Caco-2 (cell line): ENCODE measurements at regions not wholly inside any gene's neighbourhood (a gene's known extent, or its start where the extent isn't known, plus 50 kb on each side); places are given as distances from the start of the nearest gene placed in this dataset.

Experiments used
- BruUV-seq: library from RNA; stranded (reverse); fragments of 400-500 nt; replicated peaks from 2 replicates; lab custom pipeline; 2021; lab: Mats Ljungman, UMichigan
- CTCF ChIA-PET: fragments of 300-600 bp; sonication (Branson Sonifier 250); formaldehyde crosslinking; loops from one replicate; lab custom pipeline; 2022; ENCODE audit warnings: antibody characterized with exemption; lab: Charles Lee
- POLR2A ChIA-PET: fragments of 300-600 bp; sonication (Branson Sonifier 250); formaldehyde crosslinking; loops from one replicate; lab custom pipeline; 2022; ENCODE audit warnings: antibody characterized with exemption; lab: Charles Lee
- DNase-seq, 2 experiments: peaks; one replicate each; pipeline versions ENCODE4 v3.0.0 to v3.0.0-alpha.2; 2020 to 2022
- H3K27me3 ChIP-seq: replicated peaks from 2 replicates; pipeline ENCODE4 v1.6.0; 2011; ENCODE audit warnings: low read length; ENCODE audit not compliant: control insufficient read depth, insufficient read depth
- H3K36me3 ChIP-seq: 2 replicates; pipeline ENCODE4 v1.5.1; 2011; ENCODE audit warnings: low read length; ENCODE audit not compliant: control insufficient read depth, insufficient read depth
- H3K4me1 ChIP-seq: fragments of 250-450 bp; sonication (Bioruptor Pico); 2 replicates; pipeline ENCODE4 v1.5.1; 2020; ENCODE audit warnings: mild to moderate bottlenecking
- H3K4me3 ChIP-seq: 2 replicates; pipeline ENCODE4 v1.5.1; 2011; ENCODE audit warnings: low read depth, mild to moderate bottlenecking, control low read depth, low read length
- H3K9me3 ChIP-seq: fragments of 250-450 bp; sonication (Bioruptor Pico); 2 replicates; pipeline ENCODE4 v1.5.1; 2020; ENCODE audit warnings: mild to moderate bottlenecking, moderate library complexity
- H3K27ac Mint-ChIP-seq: one replicate; pipeline ENCODE4 v1.8.0; 2022; ENCODE audit warnings: mixed read lengths; ENCODE audit not compliant: unreplicated experiment
- H3K27me3 Mint-ChIP-seq: one replicate; pipeline ENCODE4 v1.8.0; 2022; ENCODE audit warnings: mixed read lengths; ENCODE audit not compliant: insufficient read depth, unreplicated experiment
- H3K36me3 Mint-ChIP-seq: one replicate; pipeline ENCODE4 v1.8.0; 2022; ENCODE audit warnings: mild to moderate bottlenecking, mixed read lengths; ENCODE audit not compliant: insufficient read depth, unreplicated experiment
- H3K4me1 Mint-ChIP-seq: one replicate; pipeline ENCODE4 v1.8.0; 2022; ENCODE audit warnings: low read depth, mixed read lengths; ENCODE audit not compliant: unreplicated experiment
- H3K4me3 Mint-ChIP-seq: one replicate; pipeline ENCODE4 v1.8.0; 2022; ENCODE audit warnings: mild to moderate bottlenecking, moderate library complexity, mixed read lengths; ENCODE audit not compliant: unreplicated experiment
- H3K9me3 Mint-ChIP-seq: one replicate; pipeline ENCODE4 v1.8.0; 2022; ENCODE audit warnings: mixed read lengths; ENCODE audit not compliant: unreplicated experiment
- CTCF ChIP-seq, 2 experiments: fragments of 200-600 bp in 1 of 2; IDR thresholded peaks; 1 replicate in 1 of 2; 2 replicates in 1 of 2; pipeline versions ENCODE4 v1.5.1 to v1.8.0; 2011 to 2022; ENCODE audit warnings: antibody characterized with exemption in 1 of 2, control low read depth in 1 of 2, inconsistent platforms in 1 of 2, low read depth in 1 of 2, low read length in 1 of 2, mild to moderate bottlenecking in 1 of 2, moderate library complexity in 1 of 2; ENCODE audit not compliant: insufficient read depth in 1 of 2, severe bottlenecking in 1 of 2, unreplicated experiment in 1 of 2
- intact Hi-C: fragments of 100-400 bp; cut with micrococcal nuclease; formaldehyde crosslinking; loops from one replicate; pipeline ENCODE4 v1.10.0; 2022; ENCODE audit not compliant: unreplicated experiment

GRCh38 chr9:33677506-33677809 is 117.9 kb upstream of the PRSS3 start:
- Mint-ChIP-seq H3K27me3 (peaks cover 47% of the 10 kb centered on the region), H3K4me1 (no peaks in the 10 kb centered on the region), H3K4me3 (peak overlapping the region; percentile 82), H3K36me3 (no peaks in the 10 kb centered on the region), H3K27ac (no peak overlapping the region), H3K9me3 (no peaks in the 10 kb centered on the region)
- Histone ChIP-seq H3K27me3 (no peaks in the 10 kb centered on the region; the same call in 1 of the 2 replicates), H3K4me1 (peaks cover 4% of the 10 kb centered on the region; the same call in 1 of the 2 replicates), H3K36me3 (no peaks in the 10 kb centered on the region), H3K9me3 (no peaks in the 10 kb centered on the region; the same call in 1 of the 2 replicates), H3K4me3 (peak overlapping the region; percentile 40)
- no TSS peak for BruUV-seq
- CTCF ChIA-PET = interaction anchor here (1.3 kb wide), 1 partner anchor 210 kb away, joined by 6 read pairs; no protein-coding TSS in a partner anchor
- no peak for DNase-seq
- POLR2A ChIA-PET = no interaction called here
- no peak for TF ChIP-seq CTCF (IDR thresholded peaks at IDR 0.05; ENCODE audit: insufficient read depth in 1 of 2, low read depth in 1 of 2, low read length in 1 of 2, severe bottlenecking in 1 of 2, unreplicated experiment in 1 of 2)
- intact Hi-C loops = no loop called here

- no peaks in the 10 kb centered on the region for H3K36me3 Mint-ChIP-seq
- ChIA-PET CTCF (interaction anchor here (1.3 kb wide), 1 partner anchor 211 kb away, joined by 6 read pairs; no protein-coding TSS in a partner anchor), POLR2A (no interaction called here)
- no peaks in the 10 kb centered on the region for H3K36me3 ChIP-seq
- H3K27ac Mint-ChIP-seq = no peak overlapping the region
- peaks cover 4% of the 10 kb centered on the region; the same call in 1 of the 2 replicates for H3K4me1 ChIP-seq
- no peaks in the 10 kb centered on the region for H3K9me3 Mint-ChIP-seq
- DNase-seq = no peak
- no TSS peak for BruUV-seq
- intact Hi-C loops = no loop called here
- no peak for TF ChIP-seq CTCF (IDR thresholded peaks at IDR 0.05; ENCODE audit: insufficient read depth in 1 of 2, low read depth in 1 of 2, low read length in 1 of 2, severe bottlenecking in 1 of 2, unreplicated experiment in 1 of 2)
- no peaks in the 10 kb centered on the region; the same call in 1 of the 2 replicates for H3K27me3 ChIP-seq
- H3K4me3 Mint-ChIP-seq = no peak overlapping the region
- H3K9me3 ChIP-seq = no peaks in the 10 kb centered on the region; the same call in 1 of the 2 replicates
- peaks cover 49% of the 10 kb centered on the region for H3K27me3 Mint-ChIP-seq
- H3K4me1 Mint-ChIP-seq = no peaks in the 10 kb centered on the region
- no peak overlapping the region for H3K4me3 ChIP-seq
Measured at GRCh38 chr9:33677961-33678360, 117.4 kb upstream of the PRSS3 start.

GRCh38 chr9:33682551-33682950 is 112.8 kb upstream of the PRSS3 start:
- CTCF ChIA-PET = interaction anchor here (1.1 kb wide), 1 partner anchor 58 kb away, joined by 3 read pairs; no protein-coding TSS in a partner anchor
- Histone ChIP-seq H3K4me3 (no peak overlapping the region), H3K4me1 (no peaks in the 10 kb centered on the region), H3K9me3 (no peaks in the 10 kb centered on the region; the same call in 1 of the 2 replicates), H3K36me3 (no peaks in the 10 kb centered on the region), H3K27me3 (no peaks in the 10 kb centered on the region; the same call in 1 of the 2 replicates)
- H3K36me3 Mint-ChIP-seq = no peaks in the 10 kb centered on the region
- POLR2A ChIA-PET = no interaction called here
- H3K4me3 Mint-ChIP-seq = no peak overlapping the region
- no peak for TF ChIP-seq CTCF (IDR thresholded peaks at IDR 0.05; ENCODE audit: insufficient read depth in 1 of 2, low read depth in 1 of 2, low read length in 1 of 2, severe bottlenecking in 1 of 2, unreplicated experiment in 1 of 2)
- peaks cover 42% of the 10 kb centered on the region for H3K27me3 Mint-ChIP-seq
- no peaks in the 10 kb centered on the region for H3K9me3 Mint-ChIP-seq
- no peaks in the 10 kb centered on the region for H3K4me1 Mint-ChIP-seq
- BruUV-seq = no TSS peak
- DNase-seq = no peak
- no peak overlapping the region for H3K27ac Mint-ChIP-seq
- intact Hi-C loops = no loop called here
